B cell (primary cell): ENCODE measurements at regions not wholly inside any gene's neighbourhood (a gene's known extent, or its start where the extent isn't known, plus 50 kb on each side); places are given as distances from the start of the nearest gene placed in this dataset.

ENCODE experiments used
- ATAC-seq: fragments of 200-7000 bp; cut with Tn5 transposase; one replicate; pipeline ENCODE4 v1.10.0; 2021; ENCODE audit warnings: low read depth, mild to moderate bottlenecking, moderate number of reproducible peaks, moderate library complexity
- CTCF ChIA-PET: fragments of 350-600 bp; sonication (Branson Sonifier 250); formaldehyde crosslinking; loops from one replicate; lab custom pipeline; 2021; ENCODE audit warnings: antibody characterized with exemption, inconsistent platforms; lab: Charles Lee
- POLR2A ChIA-PET: fragments of 350-600 bp; sonication (Branson Sonifier 250); formaldehyde crosslinking; loops from one replicate; lab custom pipeline; 2021; ENCODE audit warnings: antibody characterized with exemption; lab: Charles Lee
- DNase-seq: peaks from one replicate; pipeline ENCODE4 v3.0.0; 2013
- H2AFZ ChIP-seq: 2 replicates; pipeline ENCODE4 v1.6.1; 2012; ENCODE audit warnings: mild to moderate bottlenecking, low read depth, low read length; ENCODE audit not compliant: insufficient read depth, poor library complexity, severe bottlenecking
- H3K27ac ChIP-seq, 2 donors: 1 replicate in 1 of 2; 2 replicates in 1 of 2; pipeline ENCODE4 v1.5.1; 2012 to 2013; ENCODE audit warnings: low read length in 2 of 2, mild to moderate bottlenecking in 2 of 2, moderate library complexity in 1 of 2
- H3K27me3 ChIP-seq, 4 experiments: fragments of 200-600 bp in 1 of 4; sonication (generic) in 1 of 4; replicated peaks in 1 of 4; 1 replicate in 2 of 4; 2 replicates in 2 of 4; pipeline versions ENCODE4 v1.6.1 to v1.7.0; 2013 to 2016; ENCODE audit warnings: low read length in 3 of 4, mild to moderate bottlenecking in 2 of 4, mixed read lengths in 1 of 4, moderate library complexity in 1 of 4; ENCODE audit not compliant: insufficient read depth in 4 of 4, control insufficient read depth in 3 of 4; ENCODE audit errors: control extremely low read depth in 1 of 4
- H3K36me3 ChIP-seq, 2 experiments: replicated peaks in 1 of 2; 1 replicate in 1 of 2; 2 replicates in 1 of 2; pipeline versions ENCODE4 v1.6.1 to v1.7.1; 2013; ENCODE audit warnings: low read length in 1 of 2; ENCODE audit not compliant: insufficient read depth in 2 of 2, control insufficient read depth in 1 of 2; ENCODE audit errors: control extremely low read depth in 1 of 2, extremely low read depth in 1 of 2
- H3K4me1 ChIP-seq, 2 donors: fragments of 200-600 bp in 1 of 2; sonication (generic) in 1 of 2; 1 replicate in 1 of 2; 2 replicates in 1 of 2; pipeline versions ENCODE4 v1.5.1 to v1.6.1; 2013 to 2017; ENCODE audit warnings: low read length in 2 of 2; ENCODE audit not compliant: control insufficient read depth in 2 of 2, insufficient read depth in 2 of 2
- H3K4me2 ChIP-seq: replicated peaks from 2 replicates; pipeline ENCODE3; 2012; ENCODE audit warnings: mild to moderate bottlenecking, low read depth, low read length; ENCODE audit not compliant: poor library complexity, severe bottlenecking
- H3K4me3 ChIP-seq, 5 experiments: fragments of 200-600 bp in 1 of 5; sonication (generic) in 1 of 5; 1 replicate in 3 of 5; 2 replicates in 2 of 5; pipeline versions ENCODE4 v1.5.1 to v1.7.0; 2011 to 2016; ENCODE audit warnings: low read length in 4 of 5, mild to moderate bottlenecking in 4 of 5, low read depth in 2 of 5, control low read depth in 1 of 5, moderate library complexity in 1 of 5; ENCODE audit not compliant: insufficient read depth in 1 of 5; ENCODE audit errors: control extremely low read depth in 1 of 5, extremely low read depth in 1 of 5
- H3K79me2 ChIP-seq: fragments of 200-600 bp; sonication (generic); one replicate; pipeline ENCODE4 v1.6.0; 2016; ENCODE audit warnings: low read length; ENCODE audit not compliant: control insufficient read depth, insufficient read depth
- H3K9ac ChIP-seq: fragments of 200-600 bp; sonication (generic); 2 replicates; pipeline ENCODE4 v1.6.1; 2017; ENCODE audit warnings: mild to moderate bottlenecking, low read length, moderate library complexity
- H3K9me3 ChIP-seq, 3 donors: one replicate each; pipeline versions ENCODE4 v1.6.1 to v1.7.1; 2013; ENCODE audit warnings: low read length in 2 of 3; ENCODE audit not compliant: control insufficient read depth in 2 of 3, insufficient read depth in 1 of 3; ENCODE audit errors: control extremely low read depth in 1 of 3
- H4K20me1 ChIP-seq: 2 replicates; pipeline ENCODE4 v1.6.0; 2012; ENCODE audit warnings: mild to moderate bottlenecking, low read length; ENCODE audit not compliant: insufficient read depth, control insufficient read depth, poor library complexity, severe bottlenecking
- H3K27ac Mint-ChIP-seq: one replicate; pipeline ENCODE4 v1.8.0; 2021; ENCODE audit warnings: mixed read lengths
- H3K27me3 Mint-ChIP-seq: one replicate; pipeline ENCODE4 v1.8.0; 2021; ENCODE audit warnings: mixed read lengths
- H3K4me1 Mint-ChIP-seq: one replicate; pipeline ENCODE4 v1.8.0; 2021; ENCODE audit warnings: mixed read lengths
- H3K4me3 Mint-ChIP-seq: one replicate; pipeline ENCODE4 v1.8.0; 2021; ENCODE audit warnings: mixed read lengths
- H3K9me3 Mint-ChIP-seq: one replicate; pipeline ENCODE4 v1.8.0; 2022; ENCODE audit warnings: mixed read lengths; ENCODE audit not compliant: insufficient read depth
- CTCF ChIP-seq: fragments of 200-600 bp; IDR thresholded peaks from one replicate; pipeline ENCODE4 v1.8.0; 2022; ENCODE audit warnings: antibody characterized with exemption, mild to moderate bottlenecking
- EZH2 ChIP-seq: IDR thresholded peaks from 2 replicates; pipeline ENCODE4 v1.6.1; 2012; ENCODE audit warnings: borderline replicate concordance, low read depth, mild to moderate bottlenecking, moderate library complexity, low read length; ENCODE audit not compliant: insufficient read depth, poor library complexity, severe bottlenecking
- WGBS: methylation state at CpG from one replicate; pipeline ENCODE4 v1.1.5; 2013; ENCODE audit warnings: missing lambda C conversion rate; ENCODE audit not compliant: insufficient coverage; 5-methylcytosine and 5-hydroxymethylcytosine counted together
- intact Hi-C: fragments of 100-400 bp; cut with micrococcal nuclease; formaldehyde crosslinking; loops from one replicate; pipeline ENCODE4 v1.10.0; 2022

GRCh38 chr1:98437011-98437410 is 224.5 kb upstream of the SNX7 start:
- Histone ChIP-seq H3K4me2 (no peak overlapping the region), H3K27me3 (no peaks in the 10 kb centered on the region), H3K27ac (no peak overlapping the region), H2AFZ (no peak overlapping the region), H3K79me2 (no peaks in the 10 kb centered on the region), H3K9ac (no peak overlapping the region), H3K9me3 (peaks cover 0 to 4% (median 0%) of the 10 kb centered on the region in 3 donors), H4K20me1 (no peaks in the 10 kb centered on the region), H3K4me3 (no peak overlapping the region), H3K36me3 (no peaks in the 10 kb centered on the region), H3K4me1 (no peaks in the 10 kb centered on the region)
- Mint-ChIP-seq H3K4me1 (no peaks in the 10 kb centered on the region), H3K27ac (no peak overlapping the region), H3K9me3 (no peaks in the 10 kb centered on the region), H3K27me3 (no peaks in the 10 kb centered on the region), H3K4me3 (no peak overlapping the region)
- TF ChIP-seq CTCF (no peak), EZH2 (no peak)
- POLR2A ChIA-PET: no interaction called here
- intact Hi-C loops: no loop called here
- CTCF ChIA-PET: no interaction called here
- whole genome bisulfite sequencing: no CpG with 5 or more reads among the region's 2 CpGs
- DNase-seq (no peak), ATAC-seq (no peak)

GRCh38 chr1:98429965-98430443 is 231.5 kb upstream of the SNX7 start:
- Mint-ChIP-seq H3K4me3 (no peak overlapping the region), H3K27me3 (no peaks in the 10 kb centered on the region), H3K27ac (no peak overlapping the region), H3K9me3 (no peaks in the 10 kb centered on the region), H3K4me1 (no peaks in the 10 kb centered on the region)
- Histone ChIP-seq H3K27ac (no peak overlapping the region), H3K79me2 (no peaks in the 10 kb centered on the region), H3K9me3 (no peaks in the 10 kb centered on the region), H2AFZ (no peak overlapping the region), H3K4me1 (no peaks in the 10 kb centered on the region), H3K36me3 (no peaks in the 10 kb centered on the region), H4K20me1 (no peaks in the 10 kb centered on the region), H3K4me2 (no peak overlapping the region), H3K27me3 (no peaks in the 10 kb centered on the region), H3K4me3 (no peak overlapping the region), H3K9ac (no peak overlapping the region)
- ATAC-seq: no peak
- ChIA-PET POLR2A (no interaction called here), CTCF (no interaction called here)
- WGBS: no CpG with 5 or more reads among the region's 2 CpGs
- no peak for TF ChIP-seq EZH2
- no peak for TF ChIP-seq CTCF
- DNase-seq: no peak
- intact Hi-C loops: no loop called here
